Fibroblast of lung (primary cell): ENCODE measurements at regions not wholly inside any gene's neighbourhood (a gene's known extent, or its start where the extent isn't known, plus 50 kb on each side); places are given as distances from the start of the nearest gene placed in this dataset.

ENCODE experiments used
- EZH2 ChIP-seq: IDR thresholded peaks from 2 replicates; pipeline ENCODE4 v1.5.1; 2012; ENCODE audit warnings: low read length, control low read depth, mild to moderate bottlenecking; ENCODE audit errors: missing control alignments
- TF ChIP-seq, protein P1 (sequence below), 2 donors: IDR thresholded peaks in 1 of 2; conservative IDR thresholded peaks in 1 of 2; 1 replicate in 1 of 2; 2 replicates in 1 of 2; pipeline ENCODE4 v1.5.1; 2011 to 2012; ENCODE audit warnings: low read length in 2 of 2, control low read depth in 1 of 2, inconsistent platforms in 1 of 2, low read depth in 1 of 2, mild to moderate bottlenecking in 1 of 2

DNA sequence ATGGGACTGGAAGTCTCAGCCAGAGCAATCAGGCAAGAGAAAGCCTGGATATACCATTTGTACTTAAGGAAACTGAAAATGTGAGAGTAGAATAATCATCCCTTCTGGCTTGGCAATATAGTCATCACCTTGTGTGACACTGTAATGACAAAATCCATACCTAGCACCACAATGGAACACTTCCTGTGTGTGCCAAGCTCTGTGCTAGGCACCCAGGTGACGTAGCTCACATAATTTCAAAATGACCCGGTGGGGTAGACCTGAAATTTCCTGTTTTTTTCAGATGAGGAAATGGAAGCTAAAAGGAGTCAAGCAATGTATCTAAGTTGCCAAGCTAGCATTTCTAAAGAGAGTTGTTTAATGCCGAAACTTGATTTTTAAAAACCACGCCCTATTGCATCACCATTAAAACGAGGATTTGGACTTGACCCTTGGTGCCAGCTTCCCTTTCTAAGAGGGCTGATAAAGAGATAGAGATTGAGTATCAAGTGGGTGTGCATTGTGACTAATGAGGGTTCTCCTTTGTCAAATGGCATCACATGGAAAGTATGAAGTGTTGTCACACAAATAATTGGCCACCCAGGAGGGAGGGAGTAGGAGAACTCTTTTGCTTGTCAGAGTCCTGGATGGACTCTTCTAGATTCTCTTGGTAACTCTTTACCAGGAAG, 141.3 kb upstream of the PDZRN3 start:
- TF ChIP-seq, protein P1, sequence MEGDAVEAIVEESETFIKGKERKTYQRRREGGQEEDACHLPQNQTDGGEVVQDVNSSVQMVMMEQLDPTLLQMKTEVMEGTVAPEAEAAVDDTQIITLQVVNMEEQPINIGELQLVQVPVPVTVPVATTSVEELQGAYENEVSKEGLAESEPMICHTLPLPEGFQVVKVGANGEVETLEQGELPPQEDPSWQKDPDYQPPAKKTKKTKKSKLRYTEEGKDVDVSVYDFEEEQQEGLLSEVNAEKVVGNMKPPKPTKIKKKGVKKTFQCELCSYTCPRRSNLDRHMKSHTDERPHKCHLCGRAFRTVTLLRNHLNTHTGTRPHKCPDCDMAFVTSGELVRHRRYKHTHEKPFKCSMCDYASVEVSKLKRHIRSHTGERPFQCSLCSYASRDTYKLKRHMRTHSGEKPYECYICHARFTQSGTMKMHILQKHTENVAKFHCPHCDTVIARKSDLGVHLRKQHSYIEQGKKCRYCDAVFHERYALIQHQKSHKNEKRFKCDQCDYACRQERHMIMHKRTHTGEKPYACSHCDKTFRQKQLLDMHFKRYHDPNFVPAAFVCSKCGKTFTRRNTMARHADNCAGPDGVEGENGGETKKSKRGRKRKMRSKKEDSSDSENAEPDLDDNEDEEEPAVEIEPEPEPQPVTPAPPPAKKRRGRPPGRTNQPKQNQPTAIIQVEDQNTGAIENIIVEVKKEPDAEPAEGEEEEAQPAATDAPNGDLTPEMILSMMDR (conservative IDR thresholded peaks at IDR 0.05 in 1 of 2, IDR thresholded peaks at IDR 0.05 in 1 of 2; ENCODE audit: low read depth in 1 of 2, low read length in 2 of 2) = no peak
- TF ChIP-seq EZH2 = no peak
